ENCODE measurements at regions not wholly inside any gene's neighbourhood (a gene's known extent, or its start where the extent isn't known, plus 50 kb on each side); places are given as distances from the start of the nearest gene placed in this dataset.

DNA sequence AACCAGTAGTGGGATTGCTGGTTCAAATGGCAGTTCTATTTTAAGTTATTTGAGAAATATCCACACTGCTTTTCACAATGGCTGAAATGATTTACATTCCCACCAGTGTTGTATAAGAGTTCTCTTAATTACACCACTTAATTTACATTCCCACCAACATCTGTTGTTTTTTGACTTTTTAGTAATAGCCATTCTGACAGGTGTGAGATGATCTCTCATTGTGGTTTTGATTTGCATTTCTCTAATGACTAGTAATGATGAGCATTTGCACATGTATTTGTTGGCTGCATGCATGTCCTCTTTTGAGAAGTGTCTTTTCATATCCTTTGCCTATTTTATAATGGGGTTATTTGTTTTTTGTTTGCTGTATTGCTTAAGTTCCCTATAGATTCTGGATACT is 688.3 kb downstream of the PRR16 start:
- CTCF ChIA-PET: no interaction called here

GRCh38 chr5:121156565-121156964 is 692.5 kb downstream of the PRR16 start:
- TF ChIP-seq, protein P1, sequence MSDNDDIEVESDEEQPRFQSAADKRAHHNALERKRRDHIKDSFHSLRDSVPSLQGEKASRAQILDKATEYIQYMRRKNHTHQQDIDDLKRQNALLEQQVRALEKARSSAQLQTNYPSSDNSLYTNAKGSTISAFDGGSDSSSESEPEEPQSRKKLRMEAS (IDR thresholded peaks at IDR 0.05; ENCODE audit: low read depth): no peak
- H2AFZ ChIP-seq (ENCODE audit: low read depth): no peak overlapping the region; the same call in 1 of the 2 replicates
- H3K9me2 ChIP-seq: 0 out of 2 replicates have a peak, but pooled peaks cover 5% of the 10 kb centered on the region
- H3K9ac ChIP-seq: no peak overlapping the region
- ChIA-PET CTCF (no interaction called here), POLR2A (no interaction called here)
- H3K27ac ChIP-seq (ENCODE audit: low read depth in 2 of 2, low read length in 1 of 2): no peak overlapping the region
- no peaks in the 10 kb centered on the region for H3K4me1 ChIP-seq (ENCODE audit: control insufficient read depth in 1 of 2, insufficient read depth in 2 of 2, low read depth in 1 of 2, low read length in 1 of 2)
- no peaks in the 10 kb centered on the region for H3K79me2 ChIP-seq (ENCODE audit: insufficient read depth)
- H3K4me3 ChIP-seq (ENCODE audit: low read depth in 2 of 2, low read length in 1 of 2): no peak overlapping the region
- no peaks in the 10 kb centered on the region for H4K20me1 ChIP-seq (ENCODE audit: insufficient read depth)
- H3K9me3 ChIP-seq: no peaks in the 10 kb centered on the region
- no peaks in the 10 kb centered on the region for H3K36me3 ChIP-seq (replicated peaks in 1 of 2; ENCODE audit: control insufficient read depth in 1 of 2, insufficient read depth in 2 of 2, low read length in 1 of 2)
- H3F3A ChIP-seq (replicated peaks; ENCODE audit: insufficient read depth): no peaks in the 10 kb centered on the region
- H3K4me2 ChIP-seq: no peak overlapping the region
- DNase-seq: no peak
- WGBS (ENCODE audit: low lambda C conversion rate): 93% methylated on average over 1 of the region's 1 CpG
- H3K27me3 ChIP-seq (ENCODE audit: insufficient read depth): no peaks in the 10 kb centered on the region

More for the DNA sequence above, 688.3 kb downstream of the PRR16 start:
- H3K9ac ChIP-seq: no peak overlapping the region
- H3K27me3 ChIP-seq (ENCODE audit: insufficient read depth): no peaks in the 10 kb centered on the region
- H3K4me2 ChIP-seq: no peak overlapping the region
- no peaks in the 10 kb centered on the region for H3K9me3 ChIP-seq
- H2AFZ ChIP-seq (ENCODE audit: low read depth): no peak overlapping the region
- no peaks in the 10 kb centered on the region for H3K79me2 ChIP-seq (ENCODE audit: insufficient read depth)
- 0 out of 2 replicates have a peak, but pooled peaks cover 5% of the 10 kb centered on the region for H3K9me2 ChIP-seq
- H4K20me1 ChIP-seq (ENCODE audit: insufficient read depth): no peaks in the 10 kb centered on the region
- H3K36me3 ChIP-seq (replicated peaks in 1 of 2; ENCODE audit: control insufficient read depth in 1 of 2, insufficient read depth in 2 of 2, low read length in 1 of 2): no peaks in the 10 kb centered on the region
- H3K4me3 ChIP-seq (ENCODE audit: low read depth in 2 of 2, low read length in 1 of 2): no peak overlapping the region
- no peak for DNase-seq
- no peaks in the 10 kb centered on the region for H3F3A ChIP-seq (replicated peaks; ENCODE audit: insufficient read depth)
- no peaks in the 10 kb centered on the region for H3K4me1 ChIP-seq (ENCODE audit: control insufficient read depth in 1 of 2, insufficient read depth in 2 of 2, low read depth in 1 of 2, low read length in 1 of 2)
- no peak overlapping the region for H3K27ac ChIP-seq (ENCODE audit: low read depth in 2 of 2, low read length in 1 of 2)
- POLR2A ChIA-PET: no interaction called here
- no peak for TF ChIP-seq RFX5 (IDR thresholded peaks at IDR 0.05; ENCODE audit: low read length)

- Histone ChIP-seq H4K20me1 (ENCODE audit: insufficient read depth) (no peaks in the 10 kb centered on the region), H3K9me2 (0 out of 2 replicates have a peak, but pooled peaks cover 5% of the 10 kb centered on the region), H3K79me2 (ENCODE audit: insufficient read depth) (no peaks in the 10 kb centered on the region), H3K9me3 (no peaks in the 10 kb centered on the region), H3K9ac (no peak overlapping the region), H2AFZ (ENCODE audit: low read depth) (no peak overlapping the region), H3K27me3 (ENCODE audit: insufficient read depth) (no peaks in the 10 kb centered on the region), H3K4me2 (no peak overlapping the region), H3K36me3 (replicated peaks in 1 of 2; ENCODE audit: control insufficient read depth in 1 of 2, insufficient read depth in 2 of 2, low read length in 1 of 2) (no peaks in the 10 kb centered on the region), H3F3A (replicated peaks; ENCODE audit: insufficient read depth) (no peaks in the 10 kb centered on the region), H3K27ac (ENCODE audit: low read depth in 2 of 2, low read length in 1 of 2) (no peak overlapping the region), H3K4me1 (ENCODE audit: control insufficient read depth in 1 of 2, insufficient read depth in 2 of 2, low read depth in 1 of 2, low read length in 1 of 2) (no peaks in the 10 kb centered on the region), H3K4me3 (ENCODE audit: low read depth in 2 of 2, low read length in 1 of 2) (no peak overlapping the region)
- POLR2A ChIA-PET: no interaction called here
- CTCF ChIA-PET: no interaction called here
- no peak for DNase-seq
- TF ChIP-seq TCF12 (IDR thresholded peaks at IDR 0.05) (no peak), GABPA (IDR thresholded peaks at IDR 0.05; ENCODE audit: low read depth) (no peak), REST (IDR thresholded peaks at IDR 0.05; ENCODE audit: low read depth, low read length) (no peak), MXI1 (IDR thresholded peaks at IDR 0.05; ENCODE audit: low read depth, low read length) (no peak), RCOR1 (IDR thresholded peaks at IDR 0.05; ENCODE audit: low read length) (no peak), EZH2phosphoT487 (IDR thresholded peaks at IDR 0.05; ENCODE audit: borderline replicate concordance, low read depth) (no peak), RXRA (IDR thresholded peaks at IDR 0.05; ENCODE audit: borderline replicate concordance, low read depth) (no peak), CTCF (IDR thresholded peaks at IDR 0.05) (no peak), USF2 (IDR thresholded peaks at IDR 0.05; ENCODE audit: borderline replicate concordance, low read depth, low read length) (no peak), MEF2A (IDR thresholded peaks at IDR 0.05; ENCODE audit: borderline replicate concordance, low read depth) (no peak), POLR2AphosphoS5 (IDR thresholded peaks at IDR 0.05; ENCODE audit: low read depth, low read length) (no peak), FOXM1 (IDR thresholded peaks at IDR 0.05; ENCODE audit: low read depth) (no peak)
- TF ChIP-seq, protein P2, sequence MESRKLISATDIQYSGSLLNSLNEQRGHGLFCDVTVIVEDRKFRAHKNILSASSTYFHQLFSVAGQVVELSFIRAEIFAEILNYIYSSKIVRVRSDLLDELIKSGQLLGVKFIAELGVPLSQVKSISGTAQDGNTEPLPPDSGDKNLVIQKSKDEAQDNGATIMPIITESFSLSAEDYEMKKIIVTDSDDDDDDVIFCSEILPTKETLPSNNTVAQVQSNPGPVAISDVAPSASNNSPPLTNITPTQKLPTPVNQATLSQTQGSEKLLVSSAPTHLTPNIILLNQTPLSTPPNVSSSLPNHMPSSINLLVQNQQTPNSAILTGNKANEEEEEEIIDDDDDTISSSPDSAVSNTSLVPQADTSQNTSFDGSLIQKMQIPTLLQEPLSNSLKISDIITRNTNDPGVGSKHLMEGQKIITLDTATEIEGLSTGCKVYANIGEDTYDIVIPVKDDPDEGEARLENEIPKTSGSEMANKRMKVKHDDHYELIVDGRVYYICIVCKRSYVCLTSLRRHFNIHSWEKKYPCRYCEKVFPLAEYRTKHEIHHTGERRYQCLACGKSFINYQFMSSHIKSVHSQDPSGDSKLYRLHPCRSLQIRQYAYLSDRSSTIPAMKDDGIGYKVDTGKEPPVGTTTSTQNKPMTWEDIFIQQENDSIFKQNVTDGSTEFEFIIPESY (IDR thresholded peaks at IDR 0.05; ENCODE audit: borderline replicate concordance, low read depth): no peak
Measured at GRCh38 chr5:121158451-121158850, 693.2 kb upstream of the FTMT start.

All from SK-N-SH (cell line).